ENCODE measurements at regions not wholly inside any gene's neighbourhood (a gene's known extent, or its start where the extent isn't known, plus 50 kb on each side); places are given as distances from the start of the nearest gene placed in this dataset.

DNA sequence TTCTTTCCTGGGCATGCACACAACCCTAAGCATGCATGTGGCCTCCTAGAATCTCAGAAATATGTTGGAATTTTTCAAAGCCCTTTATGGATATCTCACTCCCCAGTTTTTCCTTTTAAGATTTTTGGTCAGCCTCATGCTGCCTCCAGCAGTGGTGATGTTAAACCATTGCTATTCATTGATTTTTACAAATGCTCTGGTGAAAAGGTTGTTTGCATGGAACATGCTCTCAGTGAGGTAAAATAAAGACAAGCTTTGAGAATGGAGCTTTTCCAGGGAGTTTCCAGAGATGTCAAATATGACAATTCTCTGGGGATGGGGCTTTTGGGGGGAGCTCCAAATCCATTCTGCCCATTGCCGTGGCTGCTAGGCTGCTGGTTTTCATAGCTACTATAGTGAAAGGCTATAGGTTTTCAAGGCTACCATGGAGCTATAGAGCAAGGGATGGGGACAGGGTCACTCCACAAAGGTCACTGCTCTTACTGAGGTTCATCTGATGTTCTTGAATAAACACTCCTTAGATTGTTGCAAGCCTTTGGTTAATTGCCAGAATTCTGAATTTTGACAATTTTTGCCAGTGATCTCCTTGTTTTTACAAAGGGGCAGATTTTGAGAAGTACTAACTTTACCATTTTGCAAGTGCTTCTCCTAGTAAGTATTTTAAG, 178.1 kb upstream of the ARG1 start:
- no peak for FAIRE-seq
- TF ChIP-seq CTCF (IDR thresholded peaks at IDR 0.05; ENCODE audit: insufficient read depth, low read length, severe bottlenecking), result no peak

DNA sequence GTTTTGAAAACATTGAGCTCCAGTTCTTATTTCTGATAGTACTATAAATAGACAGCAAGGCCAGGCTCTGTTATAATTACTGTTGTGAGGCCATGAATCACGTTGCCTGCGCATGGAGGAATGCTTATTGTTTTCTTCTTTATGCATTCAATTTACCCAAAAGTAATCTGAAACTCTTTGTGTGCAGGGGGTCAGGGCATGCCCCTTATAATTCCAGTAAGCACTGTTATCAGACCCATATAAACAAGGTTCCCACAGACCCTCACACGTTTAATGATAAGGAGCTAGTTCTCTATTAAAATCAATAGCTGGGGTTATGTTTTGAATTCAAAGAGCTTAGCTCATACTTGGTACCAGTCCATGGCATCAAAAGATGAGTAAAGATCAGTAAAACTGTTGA, 174.8 kb upstream of the ARG1 start:
- DNase-seq (ENCODE audit: low read depth), result no peak
- Histone ChIP-seq H3K27me3 (ENCODE audit: control insufficient read depth, insufficient read depth, low read length) (no peaks in the 10 kb centered on the region), H3K36me3 (ENCODE audit: control insufficient read depth, insufficient read depth, low read length) (no peaks in the 10 kb centered on the region), H3K4me3 (ENCODE audit: low read depth, low read length) (no peak overlapping the region)
- FAIRE-seq, result no peak
- TF ChIP-seq CTCF (IDR thresholded peaks at IDR 0.05; ENCODE audit: insufficient read depth, low read length, severe bottlenecking), result no peak

More for the DNA sequence above, 178.1 kb upstream of the ARG1 start:
- Histone ChIP-seq H3K27me3 (ENCODE audit: control insufficient read depth, insufficient read depth, low read length) (no peaks in the 10 kb centered on the region), H3K36me3 (ENCODE audit: control insufficient read depth, insufficient read depth, low read length) (no peaks in the 10 kb centered on the region), H3K4me3 (ENCODE audit: low read depth, low read length) (no peak overlapping the region)
- DNase-seq (ENCODE audit: low read depth), result no peak

GRCh38 chr6:131399433-131399832, 173.6 kb upstream of the ARG1 start:
- TF ChIP-seq CTCF (IDR thresholded peaks at IDR 0.05; ENCODE audit: insufficient read depth, low read length, severe bottlenecking), result no peak
- no peaks in the 10 kb centered on the region for H3K27me3 ChIP-seq (ENCODE audit: control insufficient read depth, insufficient read depth, low read length)
- FAIRE-seq (no peak), DNase-seq (ENCODE audit: low read depth) (no peak)
- H3K36me3 ChIP-seq (ENCODE audit: control insufficient read depth, insufficient read depth, low read length), result no peaks in the 10 kb centered on the region
- H3K4me3 ChIP-seq (ENCODE audit: low read depth, low read length), result no peak overlapping the region

DNA sequence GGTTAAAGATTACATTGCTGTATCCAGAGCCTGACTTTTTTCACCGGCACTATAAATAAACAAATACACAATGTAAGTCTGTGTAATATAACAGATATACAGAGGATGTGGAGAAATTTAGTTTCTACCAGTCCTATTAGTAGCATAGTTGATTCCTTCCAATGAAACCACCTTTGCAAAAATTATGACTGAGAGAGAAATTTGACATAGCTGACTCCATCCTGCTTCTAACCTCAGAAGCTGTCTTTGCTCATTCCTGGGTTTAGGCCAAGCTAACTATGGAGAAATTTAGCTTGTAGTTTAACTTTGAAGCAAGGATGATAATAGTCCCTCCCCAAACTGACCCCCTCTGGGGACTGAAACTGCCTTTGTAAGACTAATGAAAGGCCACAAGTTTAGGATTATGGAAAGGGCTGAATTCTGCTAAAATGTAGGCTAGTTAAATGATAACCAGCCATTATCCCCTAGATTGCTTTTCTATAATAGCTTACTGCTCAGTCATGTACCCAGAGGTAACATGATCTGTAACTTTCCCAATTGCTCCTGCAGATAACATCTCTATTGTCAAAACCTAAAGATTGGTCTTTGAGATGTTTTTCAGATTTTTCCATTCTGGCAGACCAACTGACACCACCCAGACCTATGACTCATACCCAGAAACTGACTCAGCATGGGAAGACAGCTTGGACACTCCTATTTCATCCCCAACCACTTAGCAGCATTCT, 172.8 kb upstream of the ARG1 start:
- TF ChIP-seq CTCF (IDR thresholded peaks at IDR 0.05; ENCODE audit: insufficient read depth, low read length, severe bottlenecking), result no peak
- DNase-seq (ENCODE audit: low read depth) (peak; percentile 58), FAIRE-seq (no peak)
- no peaks in the 10 kb centered on the region for H3K36me3 ChIP-seq (ENCODE audit: control insufficient read depth, insufficient read depth, low read length)
- H3K4me3 ChIP-seq (ENCODE audit: low read depth, low read length), result no peak overlapping the region
- no peaks in the 10 kb centered on the region for H3K27me3 ChIP-seq (ENCODE audit: control insufficient read depth, insufficient read depth, low read length)

- FAIRE-seq (no peak), DNase-seq (ENCODE audit: low read depth) (peak; percentile 21)
- Histone ChIP-seq H3K27me3 (ENCODE audit: control insufficient read depth, insufficient read depth, low read length) (no peaks in the 10 kb centered on the region), H3K36me3 (ENCODE audit: control insufficient read depth, insufficient read depth, low read length) (no peaks in the 10 kb centered on the region), H3K4me3 (ENCODE audit: low read depth, low read length) (no peak overlapping the region)
- no peak for TF ChIP-seq CTCF (IDR thresholded peaks at IDR 0.05; ENCODE audit: insufficient read depth, low read length, severe bottlenecking)
Measured at GRCh38 chr6:131400779-131401496, 172.1 kb upstream of the ARG1 start.
